ENCODE measurements at regions not wholly inside any gene's neighbourhood (a gene's known extent, or its start where the extent isn't known, plus 50 kb on each side); places are given as distances from the start of the nearest gene placed in this dataset.
"Not testable (repeated sequence)": the region's sequence is repeated elsewhere in the genome, so short reads cannot be mapped to it uniquely, and the experiment has no call there.

DNA sequence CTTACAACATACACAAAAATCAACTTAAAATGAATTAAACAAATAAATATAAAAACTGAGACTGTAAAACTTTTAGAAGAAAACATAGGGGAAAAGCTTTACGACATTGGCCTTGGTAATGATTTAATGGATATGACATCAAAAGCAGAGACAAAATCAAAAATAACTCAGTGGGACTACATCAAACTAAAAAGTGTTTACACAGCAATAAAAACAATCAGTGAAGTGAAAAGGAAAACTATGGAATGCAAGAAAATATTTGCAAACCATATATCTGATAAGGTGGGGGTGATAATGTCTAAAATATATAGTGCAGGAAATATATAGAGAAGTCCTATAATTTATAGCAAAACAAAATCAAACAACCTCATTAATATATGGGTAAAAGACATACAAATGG, 364.4 kb upstream of the INTU start:
- 25% methylated on average over 1 of the region's 1 CpG for WGBS (ENCODE audit: insufficient coverage, insufficient replicate concordance, low lambda C conversion rate, missing lambda C conversion rate)
- intact Hi-C loops (cut with micrococcal nuclease; ENCODE audit: unreplicated experiment) (no loop called here), in situ Hi-C loops (cut with MboI) (no loop called here)
- Histone ChIP-seq H3K27ac (ENCODE audit: control insufficient read depth, insufficient read depth) (no peak overlapping the region), H3K36me3 (ENCODE audit: control insufficient read depth in 2 of 2, insufficient read depth in 2 of 2, low read length in 1 of 2) (no peaks in the 10 kb centered on the region), H3K4me1 (ENCODE audit: control insufficient read depth, insufficient read depth, low read length) (no peaks in the 10 kb centered on the region), H3K27me3 (replicated peaks in 1 of 2; ENCODE audit: control insufficient read depth in 2 of 2, insufficient read depth in 2 of 2, low read length in 1 of 2) (no peaks in the 10 kb centered on the region), H3K9ac (ENCODE audit: control insufficient read depth, insufficient read depth, low read length) (no peak overlapping the region), H3K79me2 (ENCODE audit: control insufficient read depth, insufficient read depth, low read length) (no peaks in the 10 kb centered on the region), H3K4me2 (ENCODE audit: control insufficient read depth, insufficient read depth) (no peak overlapping the region), H4K20me1 (ENCODE audit: control insufficient read depth, insufficient read depth) (no peaks in the 10 kb centered on the region), H3K4me3 (no peak overlapping the region), H2AFZ (ENCODE audit: control insufficient read depth, low read depth, low read length) (no peak overlapping the region), H3K9me3 (replicated peaks; ENCODE audit: control insufficient read depth, insufficient read depth, low read length) (no peaks in the 10 kb centered on the region)
- ChIA-PET RAD21 (ENCODE audit: unreplicated experiment) (no interaction called here), CTCF (no interaction called here), POLR2A (no interaction called here), SMC1A (ENCODE audit: uncharacterized antibody, unreplicated experiment) (no interaction called here)
- no peak for DNase-seq (ENCODE audit: low read depth, low spot score)
- TF ChIP-seq NBN (IDR thresholded peaks at IDR 0.05) (no peak), EP300 (IDR thresholded peaks at IDR 0.05; ENCODE audit: borderline replicate concordance in 1 of 2, control insufficient read depth in 1 of 2, low read depth in 2 of 2, low read length in 2 of 2) (no peak), MEF2A (IDR thresholded peaks at IDR 0.05; ENCODE audit: insufficient read depth, low read depth, low read length) (no peak), SMAD1 (IDR thresholded peaks at IDR 0.05; ENCODE audit: low read depth, partially characterized antibody) (no peak), NR2C2 (IDR thresholded peaks at IDR 0.05; ENCODE audit: borderline replicate concordance, control insufficient read depth, insufficient read length, low read depth) (no peak), TARDBP (IDR thresholded peaks at IDR 0.05; ENCODE audit: borderline replicate concordance) (no peak), TCF3 (IDR thresholded peaks at IDR 0.05; ENCODE audit: borderline replicate concordance, insufficient read depth, low read depth, low read length) (no peak), ZNF622 (IDR thresholded peaks at IDR 0.05) (no peak), STAT3 (IDR thresholded peaks at IDR 0.05; ENCODE audit: low read depth, low read length) (no peak), BMI1 (IDR thresholded peaks at IDR 0.05; ENCODE audit: borderline replicate concordance) (no peak), MYC (IDR thresholded peaks at IDR 0.05; ENCODE audit: insufficient read depth, insufficient read length, insufficient replicate concordance, low read length, severe bottlenecking) (no peak)
- TF ChIP-seq, protein P1, sequence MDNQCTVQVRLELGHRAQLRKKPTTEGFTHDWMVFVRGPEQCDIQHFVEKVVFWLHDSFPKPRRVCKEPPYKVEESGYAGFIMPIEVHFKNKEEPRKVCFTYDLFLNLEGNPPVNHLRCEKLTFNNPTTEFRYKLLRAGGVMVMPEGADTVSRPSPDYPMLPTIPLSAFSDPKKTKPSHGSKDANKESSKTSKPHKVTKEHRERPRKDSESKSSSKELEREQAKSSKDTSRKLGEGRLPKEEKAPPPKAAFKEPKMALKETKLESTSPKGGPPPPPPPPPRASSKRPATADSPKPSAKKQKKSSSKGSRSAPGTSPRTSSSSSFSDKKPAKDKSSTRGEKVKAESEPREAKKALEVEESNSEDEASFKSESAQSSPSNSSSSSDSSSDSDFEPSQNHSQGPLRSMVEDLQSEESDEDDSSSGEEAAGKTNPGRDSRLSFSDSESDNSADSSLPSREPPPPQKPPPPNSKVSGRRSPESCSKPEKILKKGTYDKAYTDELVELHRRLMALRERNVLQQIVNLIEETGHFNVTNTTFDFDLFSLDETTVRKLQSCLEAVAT (IDR thresholded peaks at IDR 0.05) = no peak
- TF ChIP-seq, protein P2, sequence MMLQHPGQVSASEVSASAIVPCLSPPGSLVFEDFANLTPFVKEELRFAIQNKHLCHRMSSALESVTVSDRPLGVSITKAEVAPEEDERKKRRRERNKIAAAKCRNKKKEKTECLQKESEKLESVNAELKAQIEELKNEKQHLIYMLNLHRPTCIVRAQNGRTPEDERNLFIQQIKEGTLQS (IDR thresholded peaks at IDR 0.05; ENCODE audit: borderline replicate concordance, extremely low read depth, low read depth, low read length) = no peak
- TF ChIP-seq, protein P3, sequence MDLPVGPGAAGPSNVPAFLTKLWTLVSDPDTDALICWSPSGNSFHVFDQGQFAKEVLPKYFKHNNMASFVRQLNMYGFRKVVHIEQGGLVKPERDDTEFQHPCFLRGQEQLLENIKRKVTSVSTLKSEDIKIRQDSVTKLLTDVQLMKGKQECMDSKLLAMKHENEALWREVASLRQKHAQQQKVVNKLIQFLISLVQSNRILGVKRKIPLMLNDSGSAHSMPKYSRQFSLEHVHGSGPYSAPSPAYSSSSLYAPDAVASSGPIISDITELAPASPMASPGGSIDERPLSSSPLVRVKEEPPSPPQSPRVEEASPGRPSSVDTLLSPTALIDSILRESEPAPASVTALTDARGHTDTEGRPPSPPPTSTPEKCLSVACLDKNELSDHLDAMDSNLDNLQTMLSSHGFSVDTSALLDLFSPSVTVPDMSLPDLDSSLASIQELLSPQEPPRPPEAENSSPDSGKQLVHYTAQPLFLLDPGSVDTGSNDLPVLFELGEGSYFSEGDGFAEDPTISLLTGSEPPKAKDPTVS (IDR thresholded peaks at IDR 0.05; ENCODE audit: low read depth, low read length) = no peak
- no peak for ATAC-seq
- no peak for FAIRE-seq
- BruUV-seq (replicated peaks) = no TSS peak

GRCh38 chr4:127277023-127277422, 355.7 kb upstream of the INTU start:
- H3K4me3 ChIP-seq; SMC1A ChIA-PET (ENCODE audit: uncharacterized antibody, unreplicated experiment); H3K9ac ChIP-seq (ENCODE audit: control insufficient read depth, insufficient read depth, low read length); BruUV-seq (replicated peaks); H3K79me2 ChIP-seq (ENCODE audit: control insufficient read depth, insufficient read depth, low read length); H4K20me1 ChIP-seq (ENCODE audit: control insufficient read depth, insufficient read depth); RAD21 ChIA-PET (ENCODE audit: unreplicated experiment); DNase-seq (ENCODE audit: low read depth, low spot score); H3K4me1 ChIP-seq (ENCODE audit: control insufficient read depth, insufficient read depth, low read length); in situ Hi-C loops (cut with MboI); H3K36me3 ChIP-seq (ENCODE audit: control insufficient read depth in 2 of 2, insufficient read depth in 2 of 2, low read length in 1 of 2); CTCF ChIA-PET; H3K27me3 ChIP-seq (replicated peaks in 1 of 2; ENCODE audit: control insufficient read depth in 2 of 2, insufficient read depth in 2 of 2, low read length in 1 of 2); H2AFZ ChIP-seq (ENCODE audit: control insufficient read depth, low read depth, low read length); intact Hi-C loops (cut with micrococcal nuclease; ENCODE audit: unreplicated experiment); H3K4me2 ChIP-seq (ENCODE audit: control insufficient read depth, insufficient read depth); POLR2A ChIA-PET; H3K9me3 ChIP-seq (replicated peaks; ENCODE audit: control insufficient read depth, insufficient read depth, low read length); FAIRE-seq; ATAC-seq; H3K27ac ChIP-seq (ENCODE audit: control insufficient read depth, insufficient read depth): not testable (repeated sequence)
- 12% methylated on average over 3 of the region's 3 CpGs for WGBS (ENCODE audit: insufficient coverage, insufficient replicate concordance, low lambda C conversion rate, missing lambda C conversion rate)
